Keratinocyte (primary cell): ENCODE measurements at regions not wholly inside any gene's neighbourhood (a gene's known extent, or its start where the extent isn't known, plus 50 kb on each side); places are given as distances from the start of the nearest gene placed in this dataset.

Experiments used
- DNase-seq: peaks from one replicate; pipeline ENCODE4 v3.0.0-alpha.2; 2011; ENCODE audit warnings: low read depth, missing footprints, low spot score
- FAIRE-seq: peaks from 2 replicates; lab custom pipeline; 2011; peaks lifted over from hg19 to GRCh38; lab: Jason Lieb, UNC
- H2AFZ ChIP-seq: 2 replicates; pipeline ENCODE4 v1.6.0; 2012; ENCODE audit warnings: low read length, control low read depth, inconsistent platforms; ENCODE audit not compliant: control insufficient read depth
- H3K27ac ChIP-seq: 2 replicates; pipeline ENCODE4 v1.5.1; 2011; ENCODE audit warnings: low read length; ENCODE audit not compliant: control insufficient read depth, insufficient read depth
- H3K27me3 ChIP-seq: 3 replicates; pipeline ENCODE4 v1.6.0; 2011; ENCODE audit warnings: low read length; ENCODE audit not compliant: control insufficient read depth, insufficient read depth; ENCODE audit errors: extremely low read depth
- H3K36me3 ChIP-seq, 2 experiments: 2 replicates in 1 of 2; 3 replicates in 1 of 2; pipeline ENCODE4 v1.5.1; 2011; ENCODE audit warnings: low read length in 2 of 2, mild to moderate bottlenecking in 1 of 2; ENCODE audit not compliant: control insufficient read depth in 2 of 2, insufficient read depth in 2 of 2; ENCODE audit errors: extremely low read depth in 1 of 2
- H3K4me1 ChIP-seq: 3 replicates; pipeline ENCODE4 v1.5.1; 2011; ENCODE audit warnings: low read length; ENCODE audit not compliant: control insufficient read depth, insufficient read depth; ENCODE audit errors: extremely low read depth
- H3K4me2 ChIP-seq: 3 replicates; pipeline ENCODE4 v1.6.0; 2011; ENCODE audit warnings: low read depth, low read length; ENCODE audit not compliant: control insufficient read depth, insufficient read depth; ENCODE audit errors: extremely low read depth
- H3K4me3 ChIP-seq, 3 experiments: fragments of 200-600 bp in 1 of 3; sonication (generic) in 1 of 3; 2 replicates in 2 of 3; 3 replicates in 1 of 3; pipeline ENCODE4 v1.5.1; 2011 to 2016; ENCODE audit warnings: low read length in 3 of 3, mild to moderate bottlenecking in 3 of 3, control low read depth in 2 of 3, inconsistent platforms in 1 of 3, low read depth in 1 of 3, mixed read lengths in 1 of 3, mixed run types in 1 of 3, moderate library complexity in 1 of 3; ENCODE audit not compliant: control insufficient read depth in 2 of 3, insufficient read depth in 2 of 3; ENCODE audit errors: extremely low read depth in 1 of 3
- H3K79me2 ChIP-seq: 2 replicates; pipeline ENCODE4 v1.6.0; 2012; ENCODE audit warnings: low read length; ENCODE audit not compliant: control insufficient read depth, insufficient read depth
- H3K9ac ChIP-seq: 3 replicates; pipeline ENCODE4 v1.6.0; 2011; ENCODE audit warnings: low read length; ENCODE audit not compliant: control insufficient read depth, insufficient read depth; ENCODE audit errors: extremely low read depth
- H3K9me1 ChIP-seq: 3 replicates; pipeline ENCODE4 v1.6.0; 2011; ENCODE audit warnings: low read length; ENCODE audit not compliant: control insufficient read depth, insufficient read depth; ENCODE audit errors: extremely low read depth
- H3K9me3 ChIP-seq: 2 replicates; pipeline ENCODE4 v1.5.1; 2012; ENCODE audit warnings: low read depth, low read length; ENCODE audit not compliant: control insufficient read depth
- H4K20me1 ChIP-seq: 3 replicates; pipeline ENCODE4 v1.6.0; 2011; ENCODE audit warnings: low read length; ENCODE audit not compliant: control insufficient read depth, insufficient read depth; ENCODE audit errors: extremely low read depth
- EZH2 ChIP-seq: IDR thresholded peaks from one replicate; pipeline ENCODE4 v1.6.1; 2012; ENCODE audit warnings: inconsistent platforms, mild to moderate bottlenecking, low read length, moderate library complexity
- dilution Hi-C: fragments of 300-500 bp; cut with MboI; formaldehyde crosslinking; loops from one replicate; pipeline ENCODE4 v1.7.0; 2020; ENCODE audit warnings: low sequenced_read_pairs; ENCODE audit not compliant: extremely low pct_ligation_motif_present
- TF ChIP-seq, protein P1 (sequence below), 3 experiments: IDR thresholded peaks in 1 of 3; conservative IDR thresholded peaks in 1 of 3; optimal IDR thresholded peaks in 1 of 3; 2 replicates in 2 of 3; 3 replicates in 1 of 3; pipeline versions ENCODE3 to v1.5.1; 2011; ENCODE audit warnings: low read length in 3 of 3, mild to moderate bottlenecking in 3 of 3, moderate library complexity in 2 of 3, control low read depth in 1 of 3, inconsistent platforms in 1 of 3; ENCODE audit not compliant: insufficient read depth in 2 of 3; ENCODE audit errors: extremely low read depth in 1 of 3

DNA sequence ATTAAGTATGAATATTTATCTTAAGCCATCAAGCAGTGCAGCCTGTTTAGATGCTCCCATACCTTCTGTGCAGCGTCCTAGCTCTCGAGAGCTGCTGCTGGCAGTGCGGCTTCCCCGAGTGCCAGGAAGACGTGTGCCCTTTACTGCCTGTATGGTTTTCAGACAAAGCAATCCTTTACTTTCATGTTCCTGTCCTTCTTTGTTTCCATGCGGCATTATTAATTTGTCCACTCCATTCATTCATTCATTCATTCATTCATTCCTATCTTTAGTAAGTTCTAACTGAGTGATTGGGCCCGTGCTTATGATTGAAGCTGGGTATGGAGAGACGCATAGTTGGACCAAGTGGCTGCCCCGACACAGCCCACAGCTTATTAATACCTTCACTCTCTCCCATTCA lies 446.6 kb upstream of the HNRNPA3 start:
- Histone ChIP-seq H3K79me2 (no peaks in the 10 kb centered on the region), H3K27me3 (no peaks in the 10 kb centered on the region), H4K20me1 (no peaks in the 10 kb centered on the region), H3K27ac (no peak overlapping the region), H3K9me1 (no peaks in the 10 kb centered on the region), H3K9me3 (no peaks in the 10 kb centered on the region), H2AFZ (no peak overlapping the region), H3K9ac (no peak overlapping the region), H3K4me1 (no peaks in the 10 kb centered on the region), H3K4me3 (no peak overlapping the region), H3K36me3 (no peaks in the 10 kb centered on the region), H3K4me2 (no peak overlapping the region)
- TF ChIP-seq EZH2 = no peak
- TF ChIP-seq, protein P1, sequence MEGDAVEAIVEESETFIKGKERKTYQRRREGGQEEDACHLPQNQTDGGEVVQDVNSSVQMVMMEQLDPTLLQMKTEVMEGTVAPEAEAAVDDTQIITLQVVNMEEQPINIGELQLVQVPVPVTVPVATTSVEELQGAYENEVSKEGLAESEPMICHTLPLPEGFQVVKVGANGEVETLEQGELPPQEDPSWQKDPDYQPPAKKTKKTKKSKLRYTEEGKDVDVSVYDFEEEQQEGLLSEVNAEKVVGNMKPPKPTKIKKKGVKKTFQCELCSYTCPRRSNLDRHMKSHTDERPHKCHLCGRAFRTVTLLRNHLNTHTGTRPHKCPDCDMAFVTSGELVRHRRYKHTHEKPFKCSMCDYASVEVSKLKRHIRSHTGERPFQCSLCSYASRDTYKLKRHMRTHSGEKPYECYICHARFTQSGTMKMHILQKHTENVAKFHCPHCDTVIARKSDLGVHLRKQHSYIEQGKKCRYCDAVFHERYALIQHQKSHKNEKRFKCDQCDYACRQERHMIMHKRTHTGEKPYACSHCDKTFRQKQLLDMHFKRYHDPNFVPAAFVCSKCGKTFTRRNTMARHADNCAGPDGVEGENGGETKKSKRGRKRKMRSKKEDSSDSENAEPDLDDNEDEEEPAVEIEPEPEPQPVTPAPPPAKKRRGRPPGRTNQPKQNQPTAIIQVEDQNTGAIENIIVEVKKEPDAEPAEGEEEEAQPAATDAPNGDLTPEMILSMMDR (optimal IDR thresholded peaks at IDR 0.05 in 1 of 3, IDR thresholded peaks at IDR 0.05 in 1 of 3, conservative IDR thresholded peaks at IDR 0.05 in 1 of 3; ENCODE audit: extremely low read depth in 1 of 3, insufficient read depth in 2 of 3, low read length in 3 of 3) = no peak
- dilution Hi-C loops = no loop called here
- FAIRE-seq (no peak), DNase-seq (no peak)

DNA sequence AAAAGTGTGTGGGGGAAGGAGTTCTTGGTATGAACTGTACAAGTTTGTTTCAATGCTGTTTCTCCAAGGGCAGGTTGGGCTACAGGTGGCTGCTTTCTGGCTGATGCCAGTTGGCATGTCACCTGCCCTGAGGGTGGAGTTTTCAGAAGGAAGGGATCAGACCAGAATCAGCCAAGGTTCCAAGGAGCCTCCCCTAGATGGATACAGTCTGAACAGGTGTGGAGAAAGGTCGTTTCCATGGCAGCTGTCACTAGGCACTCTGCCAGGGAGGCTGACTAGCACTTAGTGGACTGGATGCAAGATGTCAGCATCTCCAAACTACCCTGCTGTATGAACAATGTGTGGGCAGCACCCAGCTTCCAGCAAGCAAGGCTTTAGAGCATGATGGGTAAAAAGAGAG lies 444.4 kb upstream of the HNRNPA3 start:
- Histone ChIP-seq H2AFZ (no peak overlapping the region), H3K27ac (no peak overlapping the region), H3K9me3 (no peaks in the 10 kb centered on the region), H4K20me1 (no peaks in the 10 kb centered on the region), H3K9me1 (no peaks in the 10 kb centered on the region), H3K4me2 (no peak overlapping the region), H3K36me3 (no peaks in the 10 kb centered on the region), H3K4me1 (no peaks in the 10 kb centered on the region), H3K9ac (no peak overlapping the region), H3K79me2 (no peaks in the 10 kb centered on the region), H3K4me3 (no peak overlapping the region), H3K27me3 (no peaks in the 10 kb centered on the region)
- TF ChIP-seq, protein P1 (optimal IDR thresholded peaks at IDR 0.05 in 1 of 3, IDR thresholded peaks at IDR 0.05 in 1 of 3, conservative IDR thresholded peaks at IDR 0.05 in 1 of 3; ENCODE audit: extremely low read depth in 1 of 3, insufficient read depth in 2 of 3, low read length in 3 of 3) = no peak
- TF ChIP-seq EZH2 = no peak
- dilution Hi-C loops = no loop called here
- no peak for FAIRE-seq
- DNase-seq = no peak
